Neural cell (in vitro differentiated cells): ENCODE measurements at regions not wholly inside any gene's neighbourhood (a gene's known extent, or its start where the extent isn't known, plus 50 kb on each side); places are given as distances from the start of the nearest gene placed in this dataset.

ENCODE experiments used
- CTCF ChIP-seq: fragments of 450-650 bp; IDR thresholded peaks from 2 replicates; pipeline ENCODE4 v1.5.1; 2014; ENCODE audit warnings: antibody characterized with exemption, mild to moderate bottlenecking, moderate library complexity; ENCODE audit not compliant: poor library complexity, severe bottlenecking
- EZH2 ChIP-seq: fragments of 200-600, 300-800 bp; shearing (Covaris generic), sonication (generic); IDR thresholded peaks from 2 replicates; pipeline ENCODE4 v1.6.1; 2014; ENCODE audit warnings: antibody characterized with exemption, low read length, borderline replicate concordance, mild to moderate bottlenecking; ENCODE audit not compliant: insufficient read depth, poor library complexity, severe bottlenecking
- POLR2AphosphoS5 ChIP-seq: IDR thresholded peaks from 2 replicates; pipeline ENCODE4 v1.6.1; 2012
- REST ChIP-seq: IDR thresholded peaks from 2 replicates; pipeline ENCODE4 v1.6.1; 2012; ENCODE audit warnings: borderline replicate concordance
- SMC3 ChIP-seq: fragments of 450-650 bp; conservative IDR thresholded peaks from 2 replicates; pipeline ENCODE4 v1.6.1; 2014; ENCODE audit warnings: antibody characterized with exemption, mild to moderate bottlenecking, moderate library complexity; ENCODE audit not compliant: poor library complexity

- TF ChIP-seq CTCF (no peak), POLR2AphosphoS5 (no peak), EZH2 (no peak), REST (no peak), SMC3 (no peak)
Measured at GRCh38 chr12:74984631-74985030, 225.0 kb downstream of the KCNC2 start.
